Osteoblast (primary cell): ENCODE measurements at regions not wholly inside any gene's neighbourhood (a gene's known extent, or its start where the extent isn't known, plus 50 kb on each side); places are given as distances from the start of the nearest gene placed in this dataset.
"Not testable (repeated sequence)": the region's sequence is repeated elsewhere in the genome, so short reads cannot be mapped to it uniquely, and the experiment has no call there.

Source experiments
- DNase-seq: peaks from one replicate; pipeline ENCODE4 v3.0.0; 2011; ENCODE audit warnings: low spot score, mixed read lengths; ENCODE audit not compliant: insufficient read length; ENCODE audit errors: missing footprints
- H2AFZ ChIP-seq: 2 replicates; pipeline ENCODE4 v1.6.0; 2011; ENCODE audit warnings: mild to moderate bottlenecking, low read length
- H3K27ac ChIP-seq: 2 replicates; pipeline ENCODE4 v1.5.1; 2011; ENCODE audit warnings: mild to moderate bottlenecking, low read depth, low read length, moderate library complexity
- H3K27me3 ChIP-seq: 2 replicates; pipeline ENCODE4 v1.6.0; 2012; ENCODE audit warnings: mild to moderate bottlenecking, control low read depth, inconsistent platforms, low read length, moderate library complexity; ENCODE audit not compliant: insufficient read depth
- H3K36me3 ChIP-seq: 2 replicates; pipeline ENCODE4 v1.5.1; 2011; ENCODE audit warnings: mild to moderate bottlenecking, low read length, control low read depth, moderate library complexity; ENCODE audit not compliant: insufficient read depth
- H3K4me1 ChIP-seq: 2 replicates; pipeline ENCODE4 v1.5.1; 2011; ENCODE audit warnings: mild to moderate bottlenecking, low read length, control low read depth, moderate library complexity; ENCODE audit not compliant: insufficient read depth
- H3K4me2 ChIP-seq: 2 replicates; pipeline ENCODE4 v1.6.0; 2011; ENCODE audit warnings: mild to moderate bottlenecking, low read length; ENCODE audit not compliant: insufficient read depth
- H3K4me3 ChIP-seq: fragments of 200-600 bp; sonication (generic); 3 replicates; pipeline ENCODE4 v1.5.1; 2012; ENCODE audit warnings: mild to moderate bottlenecking, low read length, inconsistent platforms; ENCODE audit not compliant: insufficient read depth
- H3K79me2 ChIP-seq: 2 replicates; pipeline ENCODE4 v1.6.0; 2012; ENCODE audit warnings: mild to moderate bottlenecking, low read length, control low read depth, inconsistent platforms; ENCODE audit not compliant: insufficient read depth
- H3K9me3 ChIP-seq: 2 replicates; pipeline ENCODE4 v1.5.1; 2011; ENCODE audit warnings: low read depth, low read length, control low read depth
- H4K20me1 ChIP-seq: 2 replicates; pipeline ENCODE4 v1.6.0; 2012; ENCODE audit warnings: mild to moderate bottlenecking, low read length, control low read depth; ENCODE audit not compliant: insufficient read depth
- TF ChIP-seq, protein P1 (sequence below): IDR thresholded peaks from 2 replicates; pipeline ENCODE4 v1.5.1; 2011; ENCODE audit warnings: mild to moderate bottlenecking, low read depth, low read length, moderate library complexity; ENCODE audit errors: extremely low read depth

DNA sequence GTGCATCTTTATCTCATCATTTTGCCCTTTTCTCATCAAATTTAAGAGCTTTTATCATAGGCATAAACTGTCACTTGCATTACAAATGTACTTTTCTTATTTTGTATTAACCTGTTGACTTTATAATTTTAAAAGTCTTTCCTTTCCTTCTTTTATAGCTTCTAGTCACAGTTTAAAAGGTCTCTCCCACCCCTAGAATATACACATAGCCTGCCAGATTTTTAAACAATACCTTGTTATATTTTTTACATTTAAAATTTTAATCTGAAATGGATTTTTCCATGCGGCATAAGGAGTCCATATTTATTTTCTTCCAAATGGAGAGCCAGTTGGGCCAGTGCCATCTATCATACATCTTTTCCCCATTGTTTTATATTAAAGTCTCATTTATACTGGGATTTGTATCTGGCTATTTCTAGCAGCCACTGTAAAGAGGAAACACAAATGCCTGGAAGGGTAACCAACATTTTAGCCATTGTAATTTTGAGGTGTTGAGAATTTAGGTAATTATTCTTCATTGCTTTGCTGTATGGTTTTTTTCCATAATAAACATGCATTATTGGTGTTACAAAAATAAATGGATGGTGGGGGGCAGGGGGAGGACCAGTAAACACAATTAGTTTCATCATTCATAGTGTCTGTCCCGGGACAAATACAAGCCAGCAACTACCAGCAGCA is 92.8 kb downstream of the CCDC71L start:
- peak; percentile 35 for DNase-seq
- TF ChIP-seq, protein P1, sequence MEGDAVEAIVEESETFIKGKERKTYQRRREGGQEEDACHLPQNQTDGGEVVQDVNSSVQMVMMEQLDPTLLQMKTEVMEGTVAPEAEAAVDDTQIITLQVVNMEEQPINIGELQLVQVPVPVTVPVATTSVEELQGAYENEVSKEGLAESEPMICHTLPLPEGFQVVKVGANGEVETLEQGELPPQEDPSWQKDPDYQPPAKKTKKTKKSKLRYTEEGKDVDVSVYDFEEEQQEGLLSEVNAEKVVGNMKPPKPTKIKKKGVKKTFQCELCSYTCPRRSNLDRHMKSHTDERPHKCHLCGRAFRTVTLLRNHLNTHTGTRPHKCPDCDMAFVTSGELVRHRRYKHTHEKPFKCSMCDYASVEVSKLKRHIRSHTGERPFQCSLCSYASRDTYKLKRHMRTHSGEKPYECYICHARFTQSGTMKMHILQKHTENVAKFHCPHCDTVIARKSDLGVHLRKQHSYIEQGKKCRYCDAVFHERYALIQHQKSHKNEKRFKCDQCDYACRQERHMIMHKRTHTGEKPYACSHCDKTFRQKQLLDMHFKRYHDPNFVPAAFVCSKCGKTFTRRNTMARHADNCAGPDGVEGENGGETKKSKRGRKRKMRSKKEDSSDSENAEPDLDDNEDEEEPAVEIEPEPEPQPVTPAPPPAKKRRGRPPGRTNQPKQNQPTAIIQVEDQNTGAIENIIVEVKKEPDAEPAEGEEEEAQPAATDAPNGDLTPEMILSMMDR: no peak
- Histone ChIP-seq H3K4me1 (peaks cover 9% of the 10 kb centered on the region), H3K27me3 (no peaks in the 10 kb centered on the region), H3K4me2 (no peak overlapping the region), H4K20me1 (no peaks in the 10 kb centered on the region), H3K27ac (no peak overlapping the region), H3K9me3 (no peaks in the 10 kb centered on the region), H3K36me3 (no peaks in the 10 kb centered on the region), H2AFZ (peak overlapping the region; percentile 52), H3K4me3 (no peak overlapping the region), H3K79me2 (no peaks in the 10 kb centered on the region)

DNA sequence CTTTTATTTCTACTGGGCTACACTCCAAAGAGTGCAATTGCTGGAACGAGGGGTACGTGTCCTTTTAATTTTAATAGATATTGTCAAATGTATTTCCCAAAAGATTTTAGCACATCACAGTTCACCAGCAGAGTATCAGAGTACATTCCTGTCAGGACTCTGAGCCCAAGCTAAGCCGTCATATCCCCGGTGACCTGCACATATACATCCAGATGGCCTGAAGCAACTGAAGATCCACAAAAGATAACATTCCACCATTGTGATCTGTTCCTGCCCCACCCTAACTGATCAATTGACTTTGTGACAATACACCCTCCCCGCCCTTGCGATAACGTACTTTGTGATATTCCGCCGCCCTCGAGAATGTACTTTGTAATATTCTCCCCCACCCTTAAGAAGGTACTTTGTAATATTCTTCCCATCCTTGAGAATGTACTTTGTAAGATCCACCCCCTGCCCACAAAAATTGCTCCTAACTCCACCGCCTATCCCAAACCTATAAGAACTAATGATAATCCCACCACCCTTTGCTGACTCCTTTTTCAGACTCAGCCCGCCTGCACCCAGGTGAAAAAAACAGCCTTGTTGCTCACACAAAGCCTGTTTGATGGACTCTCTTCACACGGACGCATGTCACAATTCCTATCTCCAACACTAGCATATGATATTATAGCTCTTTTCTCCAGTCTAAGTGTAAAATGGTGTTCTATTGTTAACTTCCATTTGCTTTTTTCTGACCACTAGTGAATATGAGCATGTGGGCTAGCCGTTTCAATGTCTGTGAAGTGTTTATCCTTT is 93.6 kb downstream of the CCDC71L start:
- H3K27me3 ChIP-seq, H3K79me2 ChIP-seq, H3K27ac ChIP-seq, DNase-seq, H2AFZ ChIP-seq, H3K4me2 ChIP-seq, H3K36me3 ChIP-seq, H3K4me1 ChIP-seq, H3K4me3 ChIP-seq, H4K20me1 ChIP-seq, H3K9me3 ChIP-seq: not testable (repeated sequence)

DNA sequence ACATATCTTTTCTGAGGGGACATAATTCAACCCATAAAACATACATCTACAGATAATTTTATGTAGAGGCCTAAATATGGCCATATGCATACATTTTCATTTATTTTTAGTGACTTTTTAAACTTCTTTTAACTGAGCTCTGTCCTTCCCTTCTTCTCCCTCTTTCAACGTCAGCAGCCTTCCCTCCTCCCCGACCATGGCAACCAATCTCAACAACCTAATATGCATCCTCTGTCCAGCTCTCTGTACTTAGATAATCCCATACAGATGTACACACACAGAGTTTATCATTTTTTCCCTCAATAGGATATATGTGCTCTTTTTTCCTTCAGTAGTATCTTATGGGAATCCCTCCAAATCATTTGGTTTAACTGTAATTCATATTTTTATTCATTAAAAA is 94.3 kb downstream of the CCDC71L start:
- Histone ChIP-seq H3K27me3 (no peaks in the 10 kb centered on the region), H3K36me3 (no peaks in the 10 kb centered on the region), H3K79me2 (no peaks in the 10 kb centered on the region), H3K9me3 (no peaks in the 10 kb centered on the region), H3K4me3 (no peak overlapping the region), H3K27ac (no peak overlapping the region), H4K20me1 (no peaks in the 10 kb centered on the region), H3K4me2 (no peak overlapping the region), H2AFZ (no peak overlapping the region), H3K4me1 (peaks cover 9% of the 10 kb centered on the region)
- TF ChIP-seq, protein P1: no peak
- no peak for DNase-seq

DNA sequence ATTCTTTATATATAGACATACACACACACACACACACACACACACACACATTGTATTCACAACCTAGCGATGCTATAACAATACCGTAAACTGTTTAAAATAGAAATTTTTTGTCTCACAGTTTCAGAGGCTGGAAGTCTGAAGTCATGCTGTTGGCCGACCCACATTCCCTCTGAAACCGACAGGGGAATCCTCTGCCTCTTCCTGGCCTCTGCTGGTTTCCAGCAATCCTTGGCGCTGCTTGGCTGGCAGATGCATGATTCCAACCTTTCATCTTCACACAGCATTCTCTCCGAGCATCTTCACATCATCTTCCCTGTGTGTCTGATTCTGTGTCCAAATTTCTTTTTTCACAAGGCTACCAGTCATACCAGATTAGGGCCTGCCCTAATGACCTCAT is 94.8 kb downstream of the CCDC71L start:
- H3K36me3 ChIP-seq: no peaks in the 10 kb centered on the region
- TF ChIP-seq, protein P1: no peak
- no peak overlapping the region for H3K27ac ChIP-seq
- peaks cover 9% of the 10 kb centered on the region for H3K4me1 ChIP-seq
- H4K20me1 ChIP-seq: no peaks in the 10 kb centered on the region
- H3K4me2 ChIP-seq: no peak overlapping the region
- no peaks in the 10 kb centered on the region for H3K27me3 ChIP-seq
- no peaks in the 10 kb centered on the region for H3K9me3 ChIP-seq
- no peak overlapping the region for H3K4me3 ChIP-seq
- DNase-seq: no peak
- no peaks in the 10 kb centered on the region for H3K79me2 ChIP-seq
- H2AFZ ChIP-seq: no peak overlapping the region
